HCT116 (cell line): ENCODE measurements at regions not wholly inside any gene's neighbourhood (a gene's known extent, or its start where the extent isn't known, plus 50 kb on each side); places are given as distances from the start of the nearest gene placed in this dataset.

Source experiments
- ATAC-seq: fragments of 200-7000 bp; cut with Tn5 transposase; 2 replicates; pipeline ENCODE4 v1.9.1; 2020; ENCODE audit warnings: mild to moderate bottlenecking, moderate library complexity
- BruUV-seq: library from RNA; stranded (reverse); fragments of 400-500 nt; replicated peaks from 2 replicates; lab custom pipeline; 2021; lab: Mats Ljungman, UMichigan
- CTCF ChIA-PET: fragments of 300-600 bp; sonication (Branson Sonifier 250); formaldehyde crosslinking; loops from one replicate; lab custom pipeline; 2021; ENCODE audit warnings: antibody characterized with exemption; lab: Charles Lee
- POLR2A ChIA-PET: fragments of 300-600, 350-600 bp; sonication (Branson Sonifier 250); formaldehyde crosslinking; loops from one replicate; lab custom pipeline; 2021; ENCODE audit warnings: antibody characterized with exemption; lab: Charles Lee
- RAD21 ChIA-PET, 2 experiments: fragments of 300-600 bp; sonication (Branson Sonifier 250); formaldehyde crosslinking; loops; one replicate each; lab custom pipeline; 2023; ENCODE audit warnings: low total read pairs in 2 of 2; ENCODE audit not compliant: uncharacterized antibody in 2 of 2, unreplicated experiment in 2 of 2, low non-redundant PET in 1 of 2; lab: Charles Lee
- DNase-seq: peaks from one replicate; pipeline ENCODE4 v3.0.0-alpha.2; 2010; ENCODE audit warnings: low read depth, low spot score
- H2AFZ ChIP-seq: fragments of 200-600 bp; shearing (Covaris generic), sonication (generic); 2 replicates; pipeline ENCODE4 v1.6.1; 2017; ENCODE audit warnings: low read depth, mixed run types, mixed read lengths, antibody characterized with exemption, low read length; ENCODE audit not compliant: poor library complexity, severe bottlenecking
- H3K27ac ChIP-seq: 2 replicates; pipeline ENCODE4 v1.5.1; 2012; ENCODE audit warnings: low read depth, low read length
- H3K27me3 ChIP-seq: fragments of 200-600 bp; sonication (generic); 2 replicates; pipeline ENCODE4 v1.6.1; 2016; ENCODE audit warnings: mixed run types, low read length, mixed read lengths; ENCODE audit not compliant: insufficient read depth
- H3K36me3 ChIP-seq, 2 experiments: fragments of 200-500 bp in 1 of 2; fragments of 200-600 bp in 1 of 2; sonication (Bioruptor generic) in 1 of 2; sonication (generic) in 1 of 2; 2 replicates each; pipeline versions ENCODE4 v1.5.1 to v1.6.1; 2014 to 2016; ENCODE audit warnings: low read length in 2 of 2, inconsistent platforms in 1 of 2, mixed read lengths in 1 of 2, mixed run types in 1 of 2; ENCODE audit not compliant: insufficient read depth in 2 of 2, control insufficient read depth in 1 of 2
- H3K4me1 ChIP-seq, 2 experiments: fragments of 200-600 bp in 1 of 2; sonication (generic) in 1 of 2; 2 replicates each; pipeline versions ENCODE4 v1.5.1 to v1.6.1; 2012 to 2017; ENCODE audit warnings: low read length in 2 of 2, inconsistent platforms in 1 of 2, mild to moderate bottlenecking in 1 of 2, mixed read lengths in 1 of 2, mixed run types in 1 of 2, moderate library complexity in 1 of 2; ENCODE audit not compliant: insufficient read depth in 2 of 2, control insufficient read depth in 1 of 2
- H3K4me2 ChIP-seq: fragments of 200-600 bp; sonication (generic); 2 replicates; pipeline ENCODE4 v1.6.1; 2017; ENCODE audit warnings: mixed run types, low read length, mixed read lengths
- H3K4me3 ChIP-seq, 2 experiments: fragments of 200-600 bp in 1 of 2; sonication (generic) in 1 of 2; replicated peaks in 1 of 2; 2 replicates each; pipeline ENCODE4 v1.5.1; 2011 to 2016; ENCODE audit warnings: low read length in 2 of 2, control low read depth in 1 of 2, low read depth in 1 of 2, mild to moderate bottlenecking in 1 of 2, mixed read lengths in 1 of 2, mixed run types in 1 of 2
- H3K79me2 ChIP-seq: fragments of 200-600 bp; sonication (generic); 2 replicates; pipeline ENCODE4 v1.6.1; 2017; ENCODE audit warnings: mild to moderate bottlenecking, mixed run types, low read length, moderate library complexity, mixed read lengths; ENCODE audit not compliant: insufficient read depth
- H3K9ac ChIP-seq: fragments of 200-600 bp; sonication (generic); 2 replicates; pipeline ENCODE4 v1.6.1; 2016; ENCODE audit warnings: low read length, mixed read lengths
- H3K9me2 ChIP-seq: fragments of 200-600 bp; sonication (generic), shearing (Covaris generic); 2 replicates; pipeline ENCODE4 v1.6.1; 2017; ENCODE audit warnings: mixed run types, mild to moderate bottlenecking, moderate library complexity; ENCODE audit not compliant: insufficient read depth
- H3K9me3 ChIP-seq, 2 experiments: fragments of 200-500 bp in 1 of 2; fragments of 200-600 bp in 1 of 2; sonication (Bioruptor generic) in 1 of 2; sonication (generic) in 1 of 2; 2 replicates each; pipeline ENCODE4 v1.6.1; 2014 to 2017; ENCODE audit warnings: low read length in 2 of 2, mixed read lengths in 2 of 2, inconsistent platforms in 1 of 2, low read depth in 1 of 2, mild to moderate bottlenecking in 1 of 2, mixed run types in 1 of 2, moderate library complexity in 1 of 2; ENCODE audit not compliant: control insufficient read depth in 1 of 2, insufficient read depth in 1 of 2
- H4K20me1 ChIP-seq: fragments of 200-600 bp; sonication (generic), shearing (Covaris generic); 2 replicates; pipeline ENCODE4 v1.6.1; 2017; ENCODE audit warnings: mixed run types, mild to moderate bottlenecking, moderate library complexity; ENCODE audit not compliant: insufficient read depth
- CBX3 ChIP-seq: IDR thresholded peaks from 2 replicates; pipeline ENCODE4 v1.6.1; 2012; ENCODE audit warnings: low read depth
- EGR1 ChIP-seq: IDR thresholded peaks from 2 replicates; pipeline ENCODE4 v1.6.1; 2012; ENCODE audit warnings: low read depth
- EZH2 ChIP-seq: fragments of 200-600 bp; sonication (generic); IDR thresholded peaks from 2 replicates; pipeline ENCODE4 v1.6.1; 2017; ENCODE audit warnings: antibody characterized with exemption, mixed run types
- EZH2phosphoT487 ChIP-seq: fragments of 200-600 bp; IDR thresholded peaks from 2 replicates; pipeline ENCODE4 v1.6.1; 2018; ENCODE audit warnings: antibody characterized with exemption, borderline replicate concordance
- FOSL1 ChIP-seq: IDR thresholded peaks from 2 replicates; pipeline ENCODE4 v1.6.1; 2012; ENCODE audit warnings: low read depth
- JUND ChIP-seq: IDR thresholded peaks from 2 replicates; pipeline ENCODE4 v1.6.1; 2012
- POLR2AphosphoS5 ChIP-seq: IDR thresholded peaks from 2 replicates; pipeline ENCODE4 v1.6.1; 2011; ENCODE audit warnings: mild to moderate bottlenecking, low read depth, low read length, moderate library complexity
- RAD21 ChIP-seq: IDR thresholded peaks from 2 replicates; pipeline ENCODE4 v1.6.1; 2012; ENCODE audit warnings: low read depth, mild to moderate bottlenecking
- SP1 ChIP-seq: IDR thresholded peaks from 2 replicates; pipeline ENCODE4 v1.6.1; 2012; ENCODE audit warnings: low read depth
- SRF ChIP-seq: IDR thresholded peaks from 2 replicates; pipeline ENCODE4 v1.6.1; 2012; ENCODE audit warnings: low read depth
- TCF7L2 ChIP-seq: IDR thresholded peaks from 2 replicates; pipeline ENCODE4 v1.7.0; 2011; ENCODE audit warnings: borderline replicate concordance, inconsistent platforms; ENCODE audit not compliant: insufficient read depth, insufficient read length; ENCODE audit errors: extremely low read depth
- YY1 ChIP-seq: IDR thresholded peaks from 2 replicates; pipeline ENCODE4 v1.6.1; 2011; ENCODE audit warnings: low read length, low read depth, moderate library complexity, mild to moderate bottlenecking; ENCODE audit not compliant: insufficient replicate concordance; ENCODE audit errors: extremely low read depth
- intact Hi-C: fragments of 100-400 bp; cut with micrococcal nuclease; formaldehyde crosslinking; loops from 2 replicates; pipeline ENCODE4 v1.10.0; 2022
- TF ChIP-seq, protein P1 (sequence below): IDR thresholded peaks from 2 replicates; pipeline ENCODE4 v1.6.1; 2012
- TF ChIP-seq, protein P2 (sequence below): IDR thresholded peaks from 2 replicates; pipeline ENCODE4 v1.6.1; 2012
- TF ChIP-seq, protein P3 (sequence below): IDR thresholded peaks from 2 replicates; pipeline ENCODE4 v1.6.1; 2011; ENCODE audit warnings: mild to moderate bottlenecking, low read length, moderate library complexity; ENCODE audit not compliant: insufficient replicate concordance; ENCODE audit errors: extremely low read depth

DNA sequence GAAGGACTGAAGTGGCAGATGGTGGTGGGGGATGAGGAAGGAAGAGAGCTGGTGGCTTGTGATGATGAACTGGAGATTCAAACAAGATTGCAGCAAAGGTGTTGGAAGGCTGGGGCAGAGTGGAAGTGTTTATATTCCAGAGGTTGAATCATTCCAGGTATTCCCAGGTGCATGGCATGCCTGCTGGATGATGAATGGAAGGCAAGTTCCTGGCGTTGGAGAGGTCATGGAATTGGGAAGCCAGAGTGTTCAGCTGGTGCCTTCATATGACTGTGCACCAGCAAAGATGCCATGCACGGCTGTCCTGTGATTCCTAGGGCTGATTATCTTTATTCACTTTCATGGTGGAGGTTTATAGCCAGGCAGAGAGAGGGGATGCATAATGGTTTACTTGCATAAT is 135.8 kb upstream of the PUDP start:
- no TSS peak for BruUV-seq
- H4K20me1 ChIP-seq, result no peaks in the 10 kb centered on the region
- POLR2A ChIA-PET, result no interaction called here
- no peaks in the 10 kb centered on the region for H3K27me3 ChIP-seq
- no peak overlapping the region for H3K27ac ChIP-seq
- intact Hi-C loops, result no loop called here
- RAD21 ChIA-PET, result no interaction called here
- no peaks in the 10 kb centered on the region for H3K9me3 ChIP-seq
- no peaks in the 10 kb centered on the region for H3K4me1 ChIP-seq
- no peak overlapping the region for H2AFZ ChIP-seq
- no peak overlapping the region for H3K4me2 ChIP-seq
- H3K9ac ChIP-seq, result no peak overlapping the region
- no peak for DNase-seq
- no peaks in the 10 kb centered on the region for H3K79me2 ChIP-seq
- H3K36me3 ChIP-seq, result no peaks in the 10 kb centered on the region
- no peak for TF ChIP-seq YY1
- no peak for ATAC-seq
- no peaks in the 10 kb centered on the region for H3K9me2 ChIP-seq
- CTCF ChIA-PET, result no interaction called here
- H3K4me3 ChIP-seq, result no peak overlapping the region

DNA sequence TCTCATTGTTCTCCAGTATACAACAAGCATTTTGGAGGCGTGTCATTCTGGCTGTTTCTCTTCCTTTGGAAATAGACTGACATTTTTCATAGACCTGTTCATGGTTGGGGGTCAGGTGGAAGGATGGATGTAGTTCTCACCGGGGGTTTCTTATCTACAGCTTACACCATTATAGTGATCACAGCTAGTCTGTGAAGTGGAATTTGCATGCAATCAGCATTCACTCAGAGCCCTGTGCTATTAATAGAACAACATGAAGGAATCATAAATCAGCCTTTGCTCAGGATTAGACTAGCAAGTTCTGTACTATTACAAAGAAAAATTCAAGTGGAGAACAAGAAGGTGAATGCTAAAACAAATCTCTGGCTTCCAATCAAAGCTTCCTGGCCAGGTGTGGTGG is 132.6 kb upstream of the PUDP start:
- Histone ChIP-seq H3K9me2 (no peaks in the 10 kb centered on the region), H3K9ac (no peak overlapping the region), H3K4me1 (no peaks in the 10 kb centered on the region), H3K79me2 (no peaks in the 10 kb centered on the region), H3K9me3 (no peaks in the 10 kb centered on the region), H2AFZ (no peak overlapping the region), H3K4me3 (no peak overlapping the region), H4K20me1 (no peaks in the 10 kb centered on the region), H3K27me3 (no peaks in the 10 kb centered on the region), H3K27ac (no peak overlapping the region), H3K4me2 (no peak overlapping the region), H3K36me3 (no peaks in the 10 kb centered on the region)
- CTCF ChIA-PET, result no interaction called here
- intact Hi-C loops, result no loop called here
- TF ChIP-seq, protein P1, sequence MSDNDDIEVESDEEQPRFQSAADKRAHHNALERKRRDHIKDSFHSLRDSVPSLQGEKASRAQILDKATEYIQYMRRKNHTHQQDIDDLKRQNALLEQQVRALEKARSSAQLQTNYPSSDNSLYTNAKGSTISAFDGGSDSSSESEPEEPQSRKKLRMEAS, result no peak
- TF ChIP-seq SRF (no peak), TCF7L2 (no peak), JUND (no peak), SP1 (no peak), EZH2phosphoT487 (no peak), EGR1 (no peak), CBX3 (no peak), FOSL1 (no peak), POLR2AphosphoS5 (no peak), EZH2 (no peak), RAD21 (no peak)
- TF ChIP-seq, protein P2, sequence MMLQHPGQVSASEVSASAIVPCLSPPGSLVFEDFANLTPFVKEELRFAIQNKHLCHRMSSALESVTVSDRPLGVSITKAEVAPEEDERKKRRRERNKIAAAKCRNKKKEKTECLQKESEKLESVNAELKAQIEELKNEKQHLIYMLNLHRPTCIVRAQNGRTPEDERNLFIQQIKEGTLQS, result no peak
- TF ChIP-seq, protein P3, sequence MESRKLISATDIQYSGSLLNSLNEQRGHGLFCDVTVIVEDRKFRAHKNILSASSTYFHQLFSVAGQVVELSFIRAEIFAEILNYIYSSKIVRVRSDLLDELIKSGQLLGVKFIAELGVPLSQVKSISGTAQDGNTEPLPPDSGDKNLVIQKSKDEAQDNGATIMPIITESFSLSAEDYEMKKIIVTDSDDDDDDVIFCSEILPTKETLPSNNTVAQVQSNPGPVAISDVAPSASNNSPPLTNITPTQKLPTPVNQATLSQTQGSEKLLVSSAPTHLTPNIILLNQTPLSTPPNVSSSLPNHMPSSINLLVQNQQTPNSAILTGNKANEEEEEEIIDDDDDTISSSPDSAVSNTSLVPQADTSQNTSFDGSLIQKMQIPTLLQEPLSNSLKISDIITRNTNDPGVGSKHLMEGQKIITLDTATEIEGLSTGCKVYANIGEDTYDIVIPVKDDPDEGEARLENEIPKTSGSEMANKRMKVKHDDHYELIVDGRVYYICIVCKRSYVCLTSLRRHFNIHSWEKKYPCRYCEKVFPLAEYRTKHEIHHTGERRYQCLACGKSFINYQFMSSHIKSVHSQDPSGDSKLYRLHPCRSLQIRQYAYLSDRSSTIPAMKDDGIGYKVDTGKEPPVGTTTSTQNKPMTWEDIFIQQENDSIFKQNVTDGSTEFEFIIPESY, result no peak
- BruUV-seq, result no TSS peak
- ATAC-seq (no peak), DNase-seq (no peak)
- POLR2A ChIA-PET, result no interaction called here
- RAD21 ChIA-PET, result no interaction called here
